ENCODE measurements at regions not wholly inside any gene's neighbourhood (a gene's known extent, or its start where the extent isn't known, plus 50 kb on each side); places are given as distances from the start of the nearest gene placed in this dataset.

- Histone ChIP-seq H3K27ac (no peak overlapping the region), H3K4me3 (no peak overlapping the region), H3K9me3 (no peaks in the 10 kb centered on the region), H3K4me1 (no peaks in the 10 kb centered on the region), H3K27me3 (no peaks in the 10 kb centered on the region), H3K36me3 (no peaks in the 10 kb centered on the region)
- FAIRE-seq (no peak), DNase-seq (no peak), ATAC-seq (no peak)
- 59 to 74% methylated on average over 6 of the region's 6 CpGs for WGBS, 2 donors
- TF ChIP-seq, protein P1, sequence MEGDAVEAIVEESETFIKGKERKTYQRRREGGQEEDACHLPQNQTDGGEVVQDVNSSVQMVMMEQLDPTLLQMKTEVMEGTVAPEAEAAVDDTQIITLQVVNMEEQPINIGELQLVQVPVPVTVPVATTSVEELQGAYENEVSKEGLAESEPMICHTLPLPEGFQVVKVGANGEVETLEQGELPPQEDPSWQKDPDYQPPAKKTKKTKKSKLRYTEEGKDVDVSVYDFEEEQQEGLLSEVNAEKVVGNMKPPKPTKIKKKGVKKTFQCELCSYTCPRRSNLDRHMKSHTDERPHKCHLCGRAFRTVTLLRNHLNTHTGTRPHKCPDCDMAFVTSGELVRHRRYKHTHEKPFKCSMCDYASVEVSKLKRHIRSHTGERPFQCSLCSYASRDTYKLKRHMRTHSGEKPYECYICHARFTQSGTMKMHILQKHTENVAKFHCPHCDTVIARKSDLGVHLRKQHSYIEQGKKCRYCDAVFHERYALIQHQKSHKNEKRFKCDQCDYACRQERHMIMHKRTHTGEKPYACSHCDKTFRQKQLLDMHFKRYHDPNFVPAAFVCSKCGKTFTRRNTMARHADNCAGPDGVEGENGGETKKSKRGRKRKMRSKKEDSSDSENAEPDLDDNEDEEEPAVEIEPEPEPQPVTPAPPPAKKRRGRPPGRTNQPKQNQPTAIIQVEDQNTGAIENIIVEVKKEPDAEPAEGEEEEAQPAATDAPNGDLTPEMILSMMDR (IDR thresholded peaks at IDR 0.05), result no peak
- intact Hi-C loops (cut with DNase I), result no loop called here
Observed at GRCh38 chr4:189071241-189071640, 869.4 kb upstream of the FRG1 start.

GRCh38 chr4:189073739-189074138 is 866.9 kb upstream of the FRG1 start:
- TF ChIP-seq, protein P1 (IDR thresholded peaks at IDR 0.05), result no peak
- no peak for ATAC-seq
- FAIRE-seq, result no peak
- 52 to 56% methylated on average over 6 of the region's 6 CpGs for WGBS, 2 donors
- H3K27me3 ChIP-seq, result no peaks in the 10 kb centered on the region
- no peak overlapping the region for H3K27ac ChIP-seq
- H3K4me3 ChIP-seq, result no peak overlapping the region
- no peaks in the 10 kb centered on the region for H3K9me3 ChIP-seq
- DNase-seq, result no peak
- no peaks in the 10 kb centered on the region for H3K36me3 ChIP-seq
- intact Hi-C loops (cut with DNase I), result no loop called here
- no peaks in the 10 kb centered on the region for H3K4me1 ChIP-seq

GRCh38 chr4:189081826-189082225 is 858.8 kb upstream of the FRG1 start:
- intact Hi-C loops (cut with DNase I), result no loop called here
- Histone ChIP-seq H3K9me3 (no peaks in the 10 kb centered on the region), H3K27ac (no peak overlapping the region), H3K4me3 (no peak overlapping the region), H3K27me3 (no peaks in the 10 kb centered on the region), H3K4me1 (no peaks in the 10 kb centered on the region), H3K36me3 (no peaks in the 10 kb centered on the region)
- DNase-seq (no peak), ATAC-seq (no peak), FAIRE-seq (no peak)
- TF ChIP-seq, protein P1 (IDR thresholded peaks at IDR 0.05), result no peak

- no peak for DNase-seq
- H3K4me3 ChIP-seq, result no peak overlapping the region
- 63 to 77% methylated on average over 5 of the region's 5 CpGs for WGBS, 2 donors
- intact Hi-C loops (cut with DNase I), result no loop called here
- ATAC-seq, result no peak
- no peak for FAIRE-seq
- H3K27me3 ChIP-seq, result no peaks in the 10 kb centered on the region
- TF ChIP-seq, protein P1 (IDR thresholded peaks at IDR 0.05), result no peak
- no peaks in the 10 kb centered on the region for H3K36me3 ChIP-seq
- H3K27ac ChIP-seq, result no peak overlapping the region
- no peaks in the 10 kb centered on the region for H3K9me3 ChIP-seq
- no peaks in the 10 kb centered on the region for H3K4me1 ChIP-seq
Observed at GRCh38 chr4:189083769-189084168, 856.9 kb upstream of the FRG1 start.

DNA sequence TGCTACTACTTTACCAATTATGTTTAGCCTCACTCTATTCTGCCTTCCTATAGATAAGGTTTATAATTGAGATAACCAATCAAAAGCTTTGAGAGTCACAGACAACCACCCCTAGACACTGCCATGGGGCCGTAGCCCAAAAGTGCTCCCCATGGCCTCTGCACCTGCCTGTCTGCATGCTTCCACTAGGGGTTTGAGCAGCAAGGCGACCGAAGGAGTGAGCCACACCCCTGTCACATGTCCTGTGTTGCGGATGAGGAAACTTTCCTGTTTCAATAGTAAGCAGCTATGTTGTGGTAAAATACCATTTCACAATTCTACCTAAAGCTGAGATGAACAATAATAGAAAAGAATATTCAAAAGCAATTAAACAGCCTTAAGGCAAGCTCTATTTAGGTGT is 856.0 kb upstream of the FRG1 start:
- no peaks in the 10 kb centered on the region for H3K9me3 ChIP-seq
- no peak overlapping the region for H3K4me3 ChIP-seq
- H3K4me1 ChIP-seq, result no peaks in the 10 kb centered on the region
- 53 to 65% methylated on average over 4 of the region's 4 CpGs for WGBS, 2 donors
- H3K27ac ChIP-seq, result no peak overlapping the region
- no peak for FAIRE-seq
- no peak for ATAC-seq
- TF ChIP-seq, protein P1 (IDR thresholded peaks at IDR 0.05), result no peak
- intact Hi-C loops (cut with DNase I), result no loop called here
- H3K36me3 ChIP-seq, result no peaks in the 10 kb centered on the region
- no peak for DNase-seq
- no peaks in the 10 kb centered on the region for H3K27me3 ChIP-seq

All from pancreas (tissue), 10 donors.